SU-DHL-6 (cell line): ENCODE measurements at regions not wholly inside any gene's neighbourhood (a gene's known extent, or its start where the extent isn't known, plus 50 kb on each side); places are given as distances from the start of the nearest gene placed in this dataset.

ENCODE experiments used
- CTCF ChIP-seq: fragments of 200-600 bp; sonication (generic); IDR thresholded peaks from one replicate; pipeline ENCODE4 v1.5.1; 2017; ENCODE audit warnings: antibody characterized with exemption, mild to moderate bottlenecking, low read length, moderate library complexity; ENCODE audit not compliant: insufficient read depth, poor library complexity, severe bottlenecking
- EZH2phosphoT487 ChIP-seq: fragments of 200-600 bp; sonication (generic), shearing (Covaris generic); conservative IDR thresholded peaks from 2 replicates; pipeline ENCODE4 v1.6.1; 2018; ENCODE audit warnings: mild to moderate bottlenecking, antibody characterized with exemption, low read length, moderate library complexity, mixed read lengths

- no peak for TF ChIP-seq CTCF
- no peak for TF ChIP-seq EZH2phosphoT487
Measured at GRCh38 chr12:88720231-88720630, 140.0 kb upstream of the KITLG start.
